ENCODE measurements at regions not wholly inside any gene's neighbourhood (a gene's known extent, or its start where the extent isn't known, plus 50 kb on each side); places are given as distances from the start of the nearest gene placed in this dataset.
"Not testable (repeated sequence)": the region's sequence is repeated elsewhere in the genome, so short reads cannot be mapped to it uniquely, and the experiment has no call there.

DNA sequence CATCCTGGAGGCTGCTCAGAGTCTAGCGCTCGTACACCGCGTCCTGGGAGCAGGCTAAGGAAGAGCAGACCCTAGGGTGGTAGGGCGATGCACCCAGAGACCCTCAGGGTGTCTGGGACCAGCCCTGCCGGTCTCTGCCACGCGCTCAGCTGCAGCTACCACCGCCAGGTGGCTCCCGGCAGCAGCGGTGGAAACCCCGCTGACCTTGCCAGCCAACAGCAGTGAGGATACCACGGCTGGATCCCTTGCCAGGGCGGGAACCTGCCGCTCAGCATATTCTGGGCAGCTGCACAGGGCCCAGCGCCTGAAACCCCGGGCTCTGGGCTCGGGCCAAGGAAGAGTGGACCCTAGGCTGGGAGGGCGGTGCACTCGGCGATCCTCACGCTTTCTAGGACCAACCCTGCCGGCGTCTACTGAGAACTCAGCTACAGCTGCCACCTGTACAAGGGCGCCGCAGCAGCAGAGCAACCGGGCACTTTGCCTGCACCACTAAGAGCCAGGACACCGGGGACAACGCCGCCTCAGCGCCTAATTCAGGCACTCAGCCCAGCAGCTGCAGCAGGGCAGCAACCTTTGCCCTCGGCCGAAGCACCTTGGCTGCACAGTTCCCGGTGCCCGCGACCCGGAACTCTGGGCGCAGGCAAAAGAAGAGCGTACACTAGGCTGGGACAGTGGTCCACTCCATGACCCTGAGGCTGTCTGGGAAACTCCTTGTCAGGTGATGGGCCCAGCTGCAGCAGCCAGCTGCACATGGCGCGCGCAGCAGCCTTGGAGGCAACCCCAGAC lies 80.8 kb downstream of the POTEB2 start:
- H3K4me3 Mint-ChIP-seq; H3K4me1 Mint-ChIP-seq (ENCODE audit: low read depth); H3K27ac Mint-ChIP-seq; H3K9me3 Mint-ChIP-seq; H3K36me3 Mint-ChIP-seq (ENCODE audit: low read depth); DNase-seq (ENCODE audit: low spot score); H3K27me3 Mint-ChIP-seq (ENCODE audit: low read depth): not testable (repeated sequence)

GRCh38 chr15:20783598-20784184 lies 82.4 kb downstream of the POTEB2 start:
- not testable (repeated sequence) for H3K9me3 Mint-ChIP-seq; H3K4me1 Mint-ChIP-seq (ENCODE audit: low read depth); H3K27me3 Mint-ChIP-seq (ENCODE audit: low read depth); H3K36me3 Mint-ChIP-seq (ENCODE audit: low read depth); H3K27ac Mint-ChIP-seq; H3K4me3 Mint-ChIP-seq
- DNase-seq (ENCODE audit: low spot score): peak; percentile 20

DNA sequence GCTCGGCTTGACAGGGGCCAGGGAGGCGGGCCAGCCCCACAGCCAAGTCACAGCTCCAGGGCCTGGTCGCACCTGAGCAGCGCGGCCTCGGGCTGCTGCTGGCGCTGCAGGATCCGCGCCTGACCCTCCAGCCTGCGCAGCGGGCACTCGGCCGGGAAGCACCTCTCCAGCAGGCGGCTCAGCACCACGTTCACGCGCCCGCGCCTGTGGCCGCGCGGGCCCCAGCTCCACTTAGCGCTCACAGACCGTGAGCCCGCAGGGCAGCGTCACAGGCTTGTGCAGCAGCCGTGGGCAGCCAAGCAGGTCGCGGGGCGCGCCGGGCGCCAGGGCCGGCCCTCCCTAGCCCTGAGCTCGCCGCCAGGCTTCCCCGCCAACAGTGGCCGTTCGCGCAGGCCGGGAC lies 90.7 kb downstream of the POTEB2 start:
- DNase-seq (ENCODE audit: low spot score); H3K27ac Mint-ChIP-seq; H3K9me3 Mint-ChIP-seq: not testable (repeated sequence)

DNA sequence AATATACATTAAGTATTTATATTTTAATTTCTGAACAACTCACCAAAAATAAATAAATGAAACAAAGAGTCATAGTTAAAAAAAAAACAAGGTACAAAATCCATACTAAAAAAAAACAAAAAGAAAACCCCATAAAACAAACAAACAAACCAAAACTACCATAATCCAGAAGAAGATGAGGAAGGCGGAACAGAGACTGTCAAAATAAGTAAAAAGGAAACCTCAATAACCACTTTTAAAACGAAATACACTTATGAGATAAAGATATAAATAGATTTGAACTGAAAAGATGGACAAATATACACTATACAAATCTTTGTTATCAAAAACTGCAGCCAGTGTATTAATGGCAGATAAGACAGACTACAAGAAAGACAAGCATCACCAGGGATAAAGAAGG lies 98.2 kb downstream of the POTEB2 start:
- not testable (repeated sequence) for H3K4me3 Mint-ChIP-seq; H3K9me3 Mint-ChIP-seq; H3K27me3 Mint-ChIP-seq (ENCODE audit: low read depth); H3K27ac Mint-ChIP-seq; H3K36me3 Mint-ChIP-seq (ENCODE audit: low read depth); DNase-seq (ENCODE audit: low spot score); H3K4me1 Mint-ChIP-seq (ENCODE audit: low read depth)

More for the DNA sequence above, 90.7 kb downstream of the POTEB2 start:
- not testable (repeated sequence) for H3K4me1 Mint-ChIP-seq (ENCODE audit: low read depth); H3K27me3 Mint-ChIP-seq (ENCODE audit: low read depth); H3K4me3 Mint-ChIP-seq; H3K36me3 Mint-ChIP-seq (ENCODE audit: low read depth)

- H3K36me3 Mint-ChIP-seq (ENCODE audit: low read depth); H3K9me3 Mint-ChIP-seq; DNase-seq (ENCODE audit: low spot score); H3K27ac Mint-ChIP-seq; H3K4me3 Mint-ChIP-seq; H3K27me3 Mint-ChIP-seq (ENCODE audit: low read depth); H3K4me1 Mint-ChIP-seq (ENCODE audit: low read depth): not testable (repeated sequence)
Measured at GRCh38 chr15:20762422-20762821, 103.7 kb downstream of the POTEB2 start.

GRCh38 chr15:20756440-20756839 lies 109.7 kb downstream of the POTEB2 start:
- H3K27ac Mint-ChIP-seq; H3K9me3 Mint-ChIP-seq; H3K36me3 Mint-ChIP-seq (ENCODE audit: low read depth); H3K4me3 Mint-ChIP-seq; H3K27me3 Mint-ChIP-seq (ENCODE audit: low read depth); DNase-seq (ENCODE audit: low spot score); H3K4me1 Mint-ChIP-seq (ENCODE audit: low read depth): not testable (repeated sequence)

GRCh38 chr15:20755665-20756398 lies 110.3 kb downstream of the POTEB2 start:
- H3K27me3 Mint-ChIP-seq (ENCODE audit: low read depth); DNase-seq (ENCODE audit: low spot score); H3K4me1 Mint-ChIP-seq (ENCODE audit: low read depth); H3K27ac Mint-ChIP-seq; H3K4me3 Mint-ChIP-seq; H3K9me3 Mint-ChIP-seq; H3K36me3 Mint-ChIP-seq (ENCODE audit: low read depth): not testable (repeated sequence)

GRCh38 chr15:20733493-20733892 lies 132.6 kb downstream of the POTEB2 start:
- not testable (repeated sequence) for H3K4me1 Mint-ChIP-seq (ENCODE audit: low read depth); H3K4me3 Mint-ChIP-seq; H3K27ac Mint-ChIP-seq; DNase-seq (ENCODE audit: low spot score); H3K36me3 Mint-ChIP-seq (ENCODE audit: low read depth); H3K9me3 Mint-ChIP-seq; H3K27me3 Mint-ChIP-seq (ENCODE audit: low read depth)
